ENCODE measurements at regions not wholly inside any gene's neighbourhood (a gene's known extent, or its start where the extent isn't known, plus 50 kb on each side); places are given as distances from the start of the nearest gene placed in this dataset.

DNA sequence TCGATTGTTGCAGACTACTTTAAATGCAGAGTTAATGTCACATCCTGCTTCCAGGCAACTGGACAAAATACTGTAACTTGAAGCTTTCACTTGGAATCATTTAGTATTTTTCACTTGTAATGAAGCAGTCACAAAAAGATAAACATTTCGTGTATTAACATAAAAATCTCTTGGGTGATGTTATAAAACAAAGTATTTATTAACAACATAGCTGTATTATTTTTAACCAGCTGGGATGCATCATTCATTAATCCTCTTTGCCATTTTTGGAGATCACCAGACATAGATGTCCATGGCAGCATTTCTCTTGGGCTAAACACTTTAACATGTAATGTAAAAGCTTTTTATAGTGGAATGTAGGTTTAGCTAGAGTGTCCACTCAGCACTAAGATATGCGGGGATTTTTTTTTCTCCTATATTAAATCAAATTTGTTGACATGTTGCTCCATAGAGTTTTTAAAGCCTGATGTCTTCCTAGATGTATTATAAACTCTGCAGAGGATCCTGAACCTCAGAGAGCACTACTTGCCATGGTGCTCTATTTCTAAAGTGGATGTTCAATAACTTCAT, 193.7 kb upstream of the SPANXN4 start:
- TF ChIP-seq, protein P1, sequence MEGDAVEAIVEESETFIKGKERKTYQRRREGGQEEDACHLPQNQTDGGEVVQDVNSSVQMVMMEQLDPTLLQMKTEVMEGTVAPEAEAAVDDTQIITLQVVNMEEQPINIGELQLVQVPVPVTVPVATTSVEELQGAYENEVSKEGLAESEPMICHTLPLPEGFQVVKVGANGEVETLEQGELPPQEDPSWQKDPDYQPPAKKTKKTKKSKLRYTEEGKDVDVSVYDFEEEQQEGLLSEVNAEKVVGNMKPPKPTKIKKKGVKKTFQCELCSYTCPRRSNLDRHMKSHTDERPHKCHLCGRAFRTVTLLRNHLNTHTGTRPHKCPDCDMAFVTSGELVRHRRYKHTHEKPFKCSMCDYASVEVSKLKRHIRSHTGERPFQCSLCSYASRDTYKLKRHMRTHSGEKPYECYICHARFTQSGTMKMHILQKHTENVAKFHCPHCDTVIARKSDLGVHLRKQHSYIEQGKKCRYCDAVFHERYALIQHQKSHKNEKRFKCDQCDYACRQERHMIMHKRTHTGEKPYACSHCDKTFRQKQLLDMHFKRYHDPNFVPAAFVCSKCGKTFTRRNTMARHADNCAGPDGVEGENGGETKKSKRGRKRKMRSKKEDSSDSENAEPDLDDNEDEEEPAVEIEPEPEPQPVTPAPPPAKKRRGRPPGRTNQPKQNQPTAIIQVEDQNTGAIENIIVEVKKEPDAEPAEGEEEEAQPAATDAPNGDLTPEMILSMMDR (IDR thresholded peaks at IDR 0.05), result no peak
- TF ChIP-seq POLR2AphosphoS5 (IDR thresholded peaks at IDR 0.05) (no peak), POLR2A (IDR thresholded peaks at IDR 0.05) (no peak), EP300 (IDR thresholded peaks at IDR 0.05; ENCODE audit: low read depth) (no peak)

Measured in transverse colon (tissue), 4 donors.